Liver (tissue), 8 donors: ENCODE measurements at regions not wholly inside any gene's neighbourhood (a gene's known extent, or its start where the extent isn't known, plus 50 kb on each side); places are given as distances from the start of the nearest gene placed in this dataset.

Experiments
- DNase-seq: peaks from one replicate; pipeline ENCODE4 v3.0.0-alpha.2; 2017; ENCODE audit warnings: low spot score
- H3K27ac ChIP-seq, 2 donors: one replicate each; pipeline ENCODE4 v1.7.0; 2013; ENCODE audit warnings: inconsistent platforms in 2 of 2, low read length in 2 of 2, control low read depth in 1 of 2, low read depth in 1 of 2, mild to moderate bottlenecking in 1 of 2
- H3K27me3 ChIP-seq, 4 donors: one replicate each; pipeline versions ENCODE4 v1.6.1 to v1.7.0; 2013; ENCODE audit warnings: low read length in 3 of 4, inconsistent platforms in 1 of 4, mild to moderate bottlenecking in 1 of 4, moderate library complexity in 1 of 4; ENCODE audit not compliant: control insufficient read depth in 4 of 4, insufficient read depth in 4 of 4
- H3K36me3 ChIP-seq, 4 donors: one replicate each; pipeline versions ENCODE4 v1.6.1 to v1.7.0; 2013; ENCODE audit warnings: low read length in 3 of 4, mild to moderate bottlenecking in 3 of 4, low read depth in 1 of 4, moderate library complexity in 1 of 4; ENCODE audit not compliant: control insufficient read depth in 4 of 4, insufficient read depth in 3 of 4
- H3K4me1 ChIP-seq, 4 donors: one replicate each; pipeline versions ENCODE4 v1.6.1 to v1.7.0; 2013; ENCODE audit warnings: low read length in 3 of 4, mild to moderate bottlenecking in 3 of 4, moderate library complexity in 1 of 4; ENCODE audit not compliant: control insufficient read depth in 4 of 4, insufficient read depth in 4 of 4
- H3K4me3 ChIP-seq, 3 donors: one replicate each; pipeline versions ENCODE4 v1.6.1 to v1.7.0; 2013; ENCODE audit warnings: low read length in 3 of 3, control low read depth in 1 of 3, low read depth in 1 of 3, mild to moderate bottlenecking in 1 of 3
- H3K9ac ChIP-seq, 2 donors: one replicate each; pipeline ENCODE4 v1.7.0; 2013; ENCODE audit warnings: low read length in 2 of 2, mild to moderate bottlenecking in 2 of 2, moderate library complexity in 2 of 2, control low read depth in 1 of 2, low read depth in 1 of 2
- H3K9me3 ChIP-seq, 4 donors: one replicate each; pipeline versions ENCODE4 v1.6.1 to v1.7.0; 2013; ENCODE audit warnings: low read length in 3 of 4; ENCODE audit not compliant: control insufficient read depth in 4 of 4
- EGR1 ChIP-seq, 2 donors: IDR thresholded peaks; 2 replicates each; pipeline ENCODE4 v1.6.1; 2016 to 2018; ENCODE audit warnings: antibody characterized with exemption in 2 of 2, low read depth in 2 of 2
- FOXA1 ChIP-seq: IDR thresholded peaks from 2 replicates; pipeline ENCODE4 v1.6.1; 2016; ENCODE audit warnings: antibody characterized with exemption
- FOXA2 ChIP-seq: IDR thresholded peaks from 2 replicates; pipeline ENCODE4 v1.6.1; 2016; ENCODE audit warnings: antibody characterized with exemption
- HNF4A ChIP-seq, 2 donors: conservative IDR thresholded peaks; 2 replicates each; pipeline ENCODE4 v1.6.1; 2016; ENCODE audit warnings: antibody characterized with exemption in 2 of 2, mild to moderate bottlenecking in 2 of 2
- JUND ChIP-seq, 2 donors: IDR thresholded peaks; 2 replicates each; pipeline ENCODE4 v1.6.1; 2016; ENCODE audit warnings: antibody characterized with exemption in 2 of 2
- RXRA ChIP-seq, 2 donors: IDR thresholded peaks; 2 replicates each; pipeline ENCODE4 v1.6.1; 2017 to 2018; ENCODE audit warnings: antibody characterized with exemption in 2 of 2, mild to moderate bottlenecking in 1 of 2
- TAF1 ChIP-seq: conservative IDR thresholded peaks from 2 replicates; pipeline ENCODE4 v1.6.1; 2016; ENCODE audit warnings: antibody characterized with exemption, mild to moderate bottlenecking
- YY1 ChIP-seq: IDR thresholded peaks from 2 replicates; pipeline ENCODE4 v1.6.1; 2016; ENCODE audit warnings: antibody characterized with exemption, mild to moderate bottlenecking
- WGBS: extraction: QIAGEN DNeasy Blood & Tissue Kit; methylation state at CpG from one replicate; pipeline ENCODE4 v1.1.7; 2013; 5-methylcytosine and 5-hydroxymethylcytosine counted together
- TF ChIP-seq, protein P1 (sequence below): IDR thresholded peaks from 2 replicates; pipeline ENCODE4 v1.6.1; 2016; ENCODE audit warnings: antibody characterized with exemption
- TF ChIP-seq, protein P2 (sequence below): IDR thresholded peaks from 2 replicates; pipeline ENCODE4 v1.6.1; 2016; ENCODE audit warnings: antibody characterized with exemption
- TF ChIP-seq, protein P3 (sequence below): IDR thresholded peaks from 2 replicates; pipeline ENCODE4 v1.6.1; 2016; ENCODE audit warnings: antibody characterized with exemption
- TF ChIP-seq, protein P4 (sequence below): fragments of 150-350 bp; IDR thresholded peaks from 2 replicates; pipeline ENCODE4 v1.5.1; 2017; ENCODE audit warnings: improper control_type of control experiment, low read depth, low read length; ENCODE audit not compliant: missing input control
- TF ChIP-seq, protein P5 (sequence below): IDR thresholded peaks from 2 replicates; pipeline ENCODE4 v1.6.1; 2016; ENCODE audit warnings: antibody characterized with exemption, mild to moderate bottlenecking
- donor health status: healthy.
- donor health status: healthy.
- donor health status: healthy.
- donor health status: healthy.
- donor health status: healthy.

DNA sequence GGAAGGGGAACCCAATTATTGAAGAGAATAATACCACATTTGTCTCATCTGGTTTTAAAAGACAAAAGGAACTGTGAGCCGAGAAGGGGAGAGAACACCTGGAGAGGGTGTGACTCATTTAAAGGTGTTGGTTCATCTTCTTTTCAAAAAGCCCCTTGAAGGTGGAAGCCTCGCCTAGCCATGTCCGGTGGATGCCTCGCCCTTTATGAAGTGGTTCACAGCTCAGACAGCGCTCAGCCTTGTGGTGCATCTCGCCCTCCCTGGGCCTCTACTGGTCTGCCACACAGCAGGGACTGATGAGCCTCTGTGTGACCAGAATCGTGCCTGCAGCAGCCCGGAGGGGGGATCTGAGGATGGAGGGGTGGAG is 290.0 kb upstream of the CXCR4 start:
- no peak overlapping the region for H3K9ac ChIP-seq
- H3K27me3 ChIP-seq, result peaks cover 0 to 7% (median 0%) of the 10 kb centered on the region in 4 donors
- H3K9me3 ChIP-seq, result no peaks in the 10 kb centered on the region
- WGBS, result 50% methylated on average over 8 of the region's 8 CpGs
- no peak for DNase-seq
- TF ChIP-seq, protein P1, sequence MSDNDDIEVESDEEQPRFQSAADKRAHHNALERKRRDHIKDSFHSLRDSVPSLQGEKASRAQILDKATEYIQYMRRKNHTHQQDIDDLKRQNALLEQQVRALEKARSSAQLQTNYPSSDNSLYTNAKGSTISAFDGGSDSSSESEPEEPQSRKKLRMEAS, result no peak
- TF ChIP-seq FOXA1 (no peak), HNF4A (conservative IDR thresholded peaks at IDR 0.05) (no peak)
- no peak overlapping the region for H3K4me3 ChIP-seq
- no peaks in the 10 kb centered on the region for H3K4me1 ChIP-seq
- no peaks in the 10 kb centered on the region for H3K36me3 ChIP-seq
- H3K27ac ChIP-seq, result no peak overlapping the region

DNA sequence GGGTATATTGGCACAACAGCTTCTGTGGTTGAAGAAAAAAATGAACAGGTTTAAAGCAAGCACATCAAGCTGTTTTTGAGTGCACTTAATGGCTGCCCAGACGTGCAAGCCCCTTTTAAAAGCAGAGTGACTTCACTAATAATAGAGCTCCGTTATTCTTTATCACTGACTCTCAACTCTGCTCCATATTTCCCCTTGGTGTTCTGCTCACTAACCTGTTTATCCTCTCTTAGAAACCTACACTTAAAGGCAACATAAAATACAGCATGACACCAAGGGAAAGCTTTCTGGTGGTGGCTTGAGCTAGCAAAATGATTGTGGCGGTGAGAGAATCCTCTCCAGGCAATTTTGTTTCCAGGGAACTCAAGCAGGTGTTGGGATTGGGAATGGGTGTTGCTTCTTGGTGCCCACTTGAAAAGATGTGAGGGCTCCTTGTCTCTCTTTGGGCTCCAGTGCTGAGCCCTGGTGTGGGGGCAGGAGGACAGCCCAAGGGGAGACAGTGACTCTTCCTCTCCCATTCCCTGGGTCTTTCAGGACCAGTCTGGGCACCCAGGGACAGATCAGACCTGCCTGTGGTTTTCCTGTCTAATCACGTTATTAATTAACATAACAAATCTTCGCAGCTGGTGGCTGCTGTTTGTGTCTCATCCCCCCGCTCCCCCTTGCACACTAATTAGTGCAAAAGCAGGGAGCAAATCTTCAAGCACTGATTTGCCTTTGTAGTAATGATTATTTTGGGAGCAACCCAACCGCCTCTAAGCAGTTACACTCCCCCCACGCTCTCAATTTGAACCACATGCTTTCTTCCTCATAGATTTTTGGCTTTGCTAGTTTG is 289.4 kb upstream of the CXCR4 start:
- Histone ChIP-seq H3K27ac (no peak overlapping the region), H3K4me1 (no peaks in the 10 kb centered on the region), H3K27me3 (peaks cover 0 to 7% (median 0%) of the 10 kb centered on the region in 4 donors), H3K36me3 (no peaks in the 10 kb centered on the region), H3K4me3 (no peak overlapping the region), H3K9ac (no peak overlapping the region), H3K9me3 (no peaks in the 10 kb centered on the region)
- WGBS, result 50% methylated on average over 8 of the region's 8 CpGs
- no peak for DNase-seq
- TF ChIP-seq, protein P2, sequence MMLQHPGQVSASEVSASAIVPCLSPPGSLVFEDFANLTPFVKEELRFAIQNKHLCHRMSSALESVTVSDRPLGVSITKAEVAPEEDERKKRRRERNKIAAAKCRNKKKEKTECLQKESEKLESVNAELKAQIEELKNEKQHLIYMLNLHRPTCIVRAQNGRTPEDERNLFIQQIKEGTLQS, result no peak
- TF ChIP-seq YY1 (no peak), EGR1 (IDR thresholded peaks at IDR 0.05; ENCODE audit: low read depth in 2 of 2) (no peak), JUND (IDR thresholded peaks at IDR 0.05) (no peak), FOXA2 (no peak), FOXA1 (no peak), TAF1 (no peak), RXRA (IDR thresholded peaks at IDR 0.05) (no peak)
- TF ChIP-seq, protein P3, sequence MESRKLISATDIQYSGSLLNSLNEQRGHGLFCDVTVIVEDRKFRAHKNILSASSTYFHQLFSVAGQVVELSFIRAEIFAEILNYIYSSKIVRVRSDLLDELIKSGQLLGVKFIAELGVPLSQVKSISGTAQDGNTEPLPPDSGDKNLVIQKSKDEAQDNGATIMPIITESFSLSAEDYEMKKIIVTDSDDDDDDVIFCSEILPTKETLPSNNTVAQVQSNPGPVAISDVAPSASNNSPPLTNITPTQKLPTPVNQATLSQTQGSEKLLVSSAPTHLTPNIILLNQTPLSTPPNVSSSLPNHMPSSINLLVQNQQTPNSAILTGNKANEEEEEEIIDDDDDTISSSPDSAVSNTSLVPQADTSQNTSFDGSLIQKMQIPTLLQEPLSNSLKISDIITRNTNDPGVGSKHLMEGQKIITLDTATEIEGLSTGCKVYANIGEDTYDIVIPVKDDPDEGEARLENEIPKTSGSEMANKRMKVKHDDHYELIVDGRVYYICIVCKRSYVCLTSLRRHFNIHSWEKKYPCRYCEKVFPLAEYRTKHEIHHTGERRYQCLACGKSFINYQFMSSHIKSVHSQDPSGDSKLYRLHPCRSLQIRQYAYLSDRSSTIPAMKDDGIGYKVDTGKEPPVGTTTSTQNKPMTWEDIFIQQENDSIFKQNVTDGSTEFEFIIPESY, result no peak
- TF ChIP-seq, protein P4, sequence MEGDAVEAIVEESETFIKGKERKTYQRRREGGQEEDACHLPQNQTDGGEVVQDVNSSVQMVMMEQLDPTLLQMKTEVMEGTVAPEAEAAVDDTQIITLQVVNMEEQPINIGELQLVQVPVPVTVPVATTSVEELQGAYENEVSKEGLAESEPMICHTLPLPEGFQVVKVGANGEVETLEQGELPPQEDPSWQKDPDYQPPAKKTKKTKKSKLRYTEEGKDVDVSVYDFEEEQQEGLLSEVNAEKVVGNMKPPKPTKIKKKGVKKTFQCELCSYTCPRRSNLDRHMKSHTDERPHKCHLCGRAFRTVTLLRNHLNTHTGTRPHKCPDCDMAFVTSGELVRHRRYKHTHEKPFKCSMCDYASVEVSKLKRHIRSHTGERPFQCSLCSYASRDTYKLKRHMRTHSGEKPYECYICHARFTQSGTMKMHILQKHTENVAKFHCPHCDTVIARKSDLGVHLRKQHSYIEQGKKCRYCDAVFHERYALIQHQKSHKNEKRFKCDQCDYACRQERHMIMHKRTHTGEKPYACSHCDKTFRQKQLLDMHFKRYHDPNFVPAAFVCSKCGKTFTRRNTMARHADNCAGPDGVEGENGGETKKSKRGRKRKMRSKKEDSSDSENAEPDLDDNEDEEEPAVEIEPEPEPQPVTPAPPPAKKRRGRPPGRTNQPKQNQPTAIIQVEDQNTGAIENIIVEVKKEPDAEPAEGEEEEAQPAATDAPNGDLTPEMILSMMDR, result no peak
- TF ChIP-seq, protein P5, sequence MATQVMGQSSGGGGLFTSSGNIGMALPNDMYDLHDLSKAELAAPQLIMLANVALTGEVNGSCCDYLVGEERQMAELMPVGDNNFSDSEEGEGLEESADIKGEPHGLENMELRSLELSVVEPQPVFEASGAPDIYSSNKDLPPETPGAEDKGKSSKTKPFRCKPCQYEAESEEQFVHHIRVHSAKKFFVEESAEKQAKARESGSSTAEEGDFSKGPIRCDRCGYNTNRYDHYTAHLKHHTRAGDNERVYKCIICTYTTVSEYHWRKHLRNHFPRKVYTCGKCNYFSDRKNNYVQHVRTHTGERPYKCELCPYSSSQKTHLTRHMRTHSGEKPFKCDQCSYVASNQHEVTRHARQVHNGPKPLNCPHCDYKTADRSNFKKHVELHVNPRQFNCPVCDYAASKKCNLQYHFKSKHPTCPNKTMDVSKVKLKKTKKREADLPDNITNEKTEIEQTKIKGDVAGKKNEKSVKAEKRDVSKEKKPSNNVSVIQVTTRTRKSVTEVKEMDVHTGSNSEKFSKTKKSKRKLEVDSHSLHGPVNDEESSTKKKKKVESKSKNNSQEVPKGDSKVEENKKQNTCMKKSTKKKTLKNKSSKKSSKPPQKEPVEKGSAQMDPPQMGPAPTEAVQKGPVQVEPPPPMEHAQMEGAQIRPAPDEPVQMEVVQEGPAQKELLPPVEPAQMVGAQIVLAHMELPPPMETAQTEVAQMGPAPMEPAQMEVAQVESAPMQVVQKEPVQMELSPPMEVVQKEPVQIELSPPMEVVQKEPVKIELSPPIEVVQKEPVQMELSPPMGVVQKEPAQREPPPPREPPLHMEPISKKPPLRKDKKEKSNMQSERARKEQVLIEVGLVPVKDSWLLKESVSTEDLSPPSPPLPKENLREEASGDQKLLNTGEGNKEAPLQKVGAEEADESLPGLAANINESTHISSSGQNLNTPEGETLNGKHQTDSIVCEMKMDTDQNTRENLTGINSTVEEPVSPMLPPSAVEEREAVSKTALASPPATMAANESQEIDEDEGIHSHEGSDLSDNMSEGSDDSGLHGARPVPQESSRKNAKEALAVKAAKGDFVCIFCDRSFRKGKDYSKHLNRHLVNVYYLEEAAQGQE, result no peak
- TF ChIP-seq, protein P1, result no peak
